UCSD-AML1 (cell line): ENCODE measurements at regions not wholly inside any gene's neighbourhood (a gene's known extent, or its start where the extent isn't known, plus 50 kb on each side); places are given as distances from the start of the nearest gene placed in this dataset.

Experiments used
- DNase-seq: peaks from one replicate; lab custom pipeline; 2025; ENCODE audit not compliant: unreplicated experiment; lab: John Stamatoyannopoulos, UW

DNA sequence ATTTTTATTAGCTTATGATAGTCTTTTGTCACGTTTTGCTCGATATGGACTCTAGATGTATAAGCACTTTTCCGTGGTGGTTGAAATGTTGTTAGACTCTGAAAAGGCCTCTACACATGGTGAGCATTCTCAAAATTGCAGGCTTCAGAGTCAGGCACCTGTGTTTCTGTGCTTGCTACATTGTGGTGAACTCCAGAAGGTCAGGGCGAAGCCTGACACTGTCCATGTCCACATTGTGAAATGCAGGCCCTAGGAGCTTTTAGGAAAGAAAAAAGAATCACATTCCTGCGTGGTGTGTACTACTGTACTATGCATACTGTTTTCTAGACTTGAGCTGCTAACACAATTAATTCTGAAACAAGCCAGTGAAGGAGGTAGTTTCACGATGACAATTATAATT is 86.3 kb downstream of the HS3ST1 start:
- DNase-seq: no peak

- no peak for DNase-seq
These were observed 87.2 kb downstream of the HS3ST1 start for GRCh38 chr4:11341337-11342043.

GRCh38 chr4:11338956-11339782 is 89.5 kb downstream of the HS3ST1 start:
- no peak for DNase-seq

DNA sequence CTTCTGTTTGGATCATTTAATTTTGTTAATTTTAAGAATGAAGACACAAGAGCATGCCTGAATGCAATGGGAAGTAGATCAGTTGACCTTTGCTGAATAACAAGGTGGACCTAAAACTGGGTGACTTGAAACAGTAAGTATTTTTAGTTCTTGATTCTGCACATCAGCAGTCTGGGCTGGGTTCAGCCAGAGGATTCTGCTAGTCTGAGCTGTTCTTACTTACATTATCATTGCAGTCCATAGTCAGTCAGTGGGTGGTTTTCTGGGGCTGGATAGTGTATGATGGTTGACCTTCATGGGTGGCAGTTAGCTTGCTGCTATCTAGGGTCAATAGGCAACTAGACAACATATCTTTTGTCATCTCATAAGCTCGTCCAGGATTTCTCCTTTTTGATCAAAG is 91.4 kb downstream of the HS3ST1 start:
- no peak for DNase-seq

DNA sequence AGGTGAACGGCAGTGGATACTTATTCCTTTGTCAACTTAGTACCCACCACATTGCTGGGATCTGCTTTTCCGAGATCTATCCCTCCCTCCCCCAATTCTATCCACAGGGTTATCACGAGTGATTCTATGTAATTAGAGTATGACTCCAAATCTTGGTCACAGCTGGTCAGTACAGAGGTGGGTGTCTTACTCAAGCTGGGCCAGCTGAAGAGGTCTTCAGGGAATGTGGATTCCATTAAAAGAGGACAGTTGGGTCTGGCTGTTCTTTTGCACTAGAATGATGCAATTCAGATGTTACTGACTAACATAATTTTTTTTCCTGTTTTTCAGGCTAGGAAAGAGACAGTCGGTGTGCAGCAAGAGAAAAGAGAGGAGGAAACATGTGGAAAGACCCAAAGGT is 92.3 kb downstream of the HS3ST1 start:
- DNase-seq: no peak

- no peak for DNase-seq
These were observed 93.8 kb downstream of the HS3ST1 start for GRCh38 chr4:11334887-11335286.

DNA sequence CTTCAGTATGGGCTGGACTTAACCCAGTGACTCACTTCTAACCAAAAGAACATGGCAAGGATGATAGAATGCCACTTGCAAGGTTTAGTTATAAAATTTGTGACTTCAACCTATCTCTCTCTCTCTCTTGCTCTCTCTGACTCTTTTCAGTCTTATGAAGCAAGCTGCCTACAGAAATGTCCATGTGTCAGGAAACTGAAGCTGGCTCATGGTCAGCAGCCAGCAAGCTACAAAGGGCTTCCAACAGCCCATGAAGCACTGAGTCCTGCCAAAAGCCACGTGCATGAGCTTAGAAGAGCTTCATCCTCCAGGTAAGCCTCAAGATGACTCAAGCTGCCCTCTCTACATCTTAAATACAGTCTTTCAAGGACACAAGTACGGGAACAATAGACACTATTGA is 100.3 kb downstream of the HS3ST1 start:
- DNase-seq: no peak

DNA sequence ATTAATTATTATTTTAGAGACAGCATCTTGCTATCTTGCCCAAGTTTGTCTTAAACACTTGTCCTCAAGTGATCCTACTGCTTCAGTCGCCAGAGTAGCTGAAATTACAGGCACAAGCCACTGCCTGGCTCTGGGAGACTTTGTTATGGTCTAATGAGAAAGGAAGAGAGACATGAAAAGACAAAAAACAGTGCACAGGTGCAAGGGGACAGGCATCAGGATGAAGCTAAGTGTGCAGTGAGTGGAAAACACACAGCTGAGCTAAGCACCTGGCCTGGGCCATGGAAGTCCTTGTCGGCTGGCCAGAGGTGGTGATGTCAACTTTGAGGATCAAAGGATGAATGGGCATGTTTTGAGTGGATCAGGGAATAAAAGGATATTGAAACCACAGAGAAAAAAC is 102.7 kb downstream of the HS3ST1 start:
- DNase-seq: no peak

GRCh38 chr4:11323771-11324170 is 104.9 kb downstream of the HS3ST1 start:
- DNase-seq: no peak

GRCh38 chr4:11313157-11313943 is 115.3 kb downstream of the HS3ST1 start:
- DNase-seq: no peak

GRCh38 chr4:11312389-11312788 is 116.3 kb downstream of the HS3ST1 start:
- DNase-seq: no peak

- DNase-seq: no peak
These were observed 127.5 kb downstream of the HS3ST1 start for GRCh38 chr4:11301075-11301660.

DNA sequence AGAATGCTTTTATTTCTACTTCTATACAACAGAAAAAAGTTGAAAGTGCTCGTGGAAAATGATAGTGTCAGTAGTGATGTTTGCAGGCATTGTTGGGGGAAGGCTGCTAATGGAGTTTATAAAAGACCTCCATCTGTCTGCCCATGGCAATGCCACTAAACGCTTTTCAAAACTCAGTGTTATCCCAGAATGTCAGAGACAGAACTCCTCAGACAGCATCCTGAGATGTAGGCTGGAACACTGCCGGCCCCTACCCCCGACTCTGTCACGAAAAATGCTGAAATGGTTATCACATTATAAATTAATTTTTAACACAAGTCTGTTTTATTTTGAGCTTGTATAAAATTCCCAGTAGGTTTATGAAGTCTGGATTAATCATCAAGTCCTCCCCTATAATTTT is 128.9 kb downstream of the HS3ST1 start:
- no peak for DNase-seq

DNA sequence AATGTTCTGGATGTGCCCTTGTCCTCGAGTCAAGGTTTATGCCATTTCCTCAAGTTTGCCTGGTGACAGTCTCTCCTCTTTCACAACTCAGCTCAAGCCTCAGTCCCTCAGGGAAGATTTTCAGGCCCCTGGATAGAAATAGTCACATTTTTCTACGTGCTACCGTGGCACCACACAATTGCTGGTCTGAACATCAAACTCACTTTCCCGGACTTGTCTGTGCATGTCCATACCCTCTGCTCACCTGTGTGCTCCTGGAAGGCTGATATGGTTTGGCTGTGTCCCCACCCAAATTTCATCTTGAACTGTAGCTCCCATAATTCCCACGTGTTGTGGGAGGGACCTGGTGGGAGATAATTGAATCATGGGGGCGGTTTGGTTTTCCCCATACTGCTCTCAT is 129.7 kb downstream of the HS3ST1 start:
- no peak for DNase-seq

- DNase-seq: no peak
These were observed 130.2 kb downstream of the HS3ST1 start for GRCh38 chr4:11298451-11298850.

GRCh38 chr4:11297627-11298026 is 131.1 kb downstream of the HS3ST1 start:
- no peak for DNase-seq

DNA sequence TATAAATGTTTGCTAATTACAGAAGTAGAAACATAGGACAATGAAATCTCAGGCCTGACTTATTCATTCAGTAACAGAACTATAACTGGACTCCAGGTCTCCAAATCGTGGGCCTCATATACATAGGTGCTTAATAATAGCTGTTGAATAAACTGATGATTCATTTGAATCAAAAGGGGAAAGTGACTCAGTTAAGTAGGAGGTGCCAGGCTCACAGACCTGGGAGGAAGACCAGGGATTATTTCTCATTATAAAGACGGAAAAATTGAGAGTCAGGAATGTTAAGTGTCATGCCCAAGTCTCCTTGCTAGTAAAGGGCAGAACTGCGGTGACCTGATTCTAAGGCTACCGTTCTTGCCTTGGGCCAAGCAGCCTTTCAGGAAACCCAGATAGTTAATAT is 131.5 kb downstream of the HS3ST1 start:
- no peak for DNase-seq

DNA sequence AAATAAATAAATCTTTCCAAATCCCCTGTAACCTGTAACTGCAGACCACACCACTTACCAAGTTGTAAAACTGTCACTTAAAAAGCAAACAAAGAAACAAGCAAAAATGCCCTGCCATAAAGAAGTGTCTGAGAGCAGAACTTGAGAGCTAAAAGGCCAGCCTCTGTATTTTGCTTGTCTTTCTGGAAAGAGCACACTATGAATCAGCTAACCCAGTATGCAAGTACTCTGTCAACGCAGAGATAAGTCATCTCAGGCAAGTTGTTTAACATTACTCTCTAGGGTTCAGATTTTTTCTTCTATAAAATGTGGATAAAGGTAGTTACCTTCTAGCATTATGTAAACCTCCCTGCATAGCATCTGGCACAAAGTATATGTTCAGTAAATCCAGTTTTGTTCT is 134.8 kb downstream of the HS3ST1 start:
- no peak for DNase-seq

GRCh38 chr4:11287055-11287454 is 141.6 kb downstream of the HS3ST1 start:
- no peak for DNase-seq

DNA sequence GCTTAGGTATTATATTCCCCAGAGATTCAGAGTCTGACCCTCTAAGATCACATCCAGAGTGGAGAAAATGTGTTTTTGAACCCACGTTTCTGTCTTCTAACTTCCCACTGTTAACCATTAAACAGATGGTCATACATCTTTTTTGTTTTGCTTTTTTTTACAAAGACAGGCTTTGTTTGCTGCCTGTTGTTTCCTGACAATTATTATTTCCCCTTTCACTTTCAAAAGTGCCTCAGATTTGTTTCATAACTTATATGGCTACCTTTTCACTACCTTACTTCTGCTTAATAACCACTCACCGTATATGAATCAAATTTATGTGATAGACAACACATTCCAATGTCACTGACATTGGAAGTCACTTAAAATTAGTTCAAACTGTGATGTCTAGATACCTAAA is 142.2 kb downstream of the HS3ST1 start:
- no peak for DNase-seq

GRCh38 chr4:11281720-11282119 is 147.0 kb downstream of the HS3ST1 start:
- no peak for DNase-seq
